BE2C (cell line): ENCODE measurements at regions not wholly inside any gene's neighbourhood (a gene's known extent, or its start where the extent isn't known, plus 50 kb on each side); places are given as distances from the start of the nearest gene placed in this dataset.

Experiments used
- DNase-seq: peaks from one replicate; pipeline ENCODE4 v3.0.0-alpha.2; 2020
- H3K27me3 ChIP-seq: fragments of 250-450 bp; sonication (Bioruptor Pico); 2 replicates; pipeline ENCODE4 v1.5.1; 2020; ENCODE audit warnings: mild to moderate bottlenecking
- H3K36me3 ChIP-seq: fragments of 250-450 bp; sonication (Bioruptor Pico); 2 replicates; pipeline ENCODE4 v1.5.1; 2020; ENCODE audit warnings: mild to moderate bottlenecking
- H3K4me1 ChIP-seq: fragments of 250-450 bp; sonication (Bioruptor Pico); 2 replicates; pipeline ENCODE4 v1.5.1; 2020
- H3K4me3 ChIP-seq: 2 replicates; pipeline ENCODE4 v1.5.1; 2011; ENCODE audit warnings: low read depth, low read length
- H3K9me3 ChIP-seq: fragments of 250-450 bp; sonication (Bioruptor Pico); 2 replicates; pipeline ENCODE4 v1.5.1; 2020
- CTCF ChIP-seq: IDR thresholded peaks from 2 replicates; pipeline ENCODE4 v1.5.1; 2012; ENCODE audit warnings: mild to moderate bottlenecking, low read depth, low read length

- Histone ChIP-seq H3K27me3 (no peaks in the 10 kb centered on the region), H3K4me1 (no peaks in the 10 kb centered on the region), H3K4me3 (no peak overlapping the region), H3K36me3 (no peaks in the 10 kb centered on the region), H3K9me3 (no peaks in the 10 kb centered on the region)
- TF ChIP-seq CTCF: no peak
- no peak for DNase-seq
Observed at GRCh38 chr5:4198461-4198860, 602.8 kb downstream of the IRX1 start.

GRCh38 chr5:4199049-4199841, 603.6 kb downstream of the IRX1 start:
- no peaks in the 10 kb centered on the region for H3K9me3 ChIP-seq
- no peaks in the 10 kb centered on the region for H3K36me3 ChIP-seq
- H3K27me3 ChIP-seq: no peaks in the 10 kb centered on the region
- DNase-seq: no peak
- H3K4me1 ChIP-seq: no peaks in the 10 kb centered on the region
- H3K4me3 ChIP-seq: no peak overlapping the region
- no peak for TF ChIP-seq CTCF

GRCh38 chr5:4203146-4203545, 607.5 kb downstream of the IRX1 start:
- Histone ChIP-seq H3K27me3 (no peaks in the 10 kb centered on the region), H3K9me3 (no peaks in the 10 kb centered on the region), H3K36me3 (no peaks in the 10 kb centered on the region), H3K4me1 (no peaks in the 10 kb centered on the region), H3K4me3 (no peak overlapping the region)
- DNase-seq: no peak
- no peak for TF ChIP-seq CTCF

GRCh38 chr5:4204276-4205141, 608.9 kb downstream of the IRX1 start:
- no peaks in the 10 kb centered on the region for H3K4me1 ChIP-seq
- H3K4me3 ChIP-seq: no peak overlapping the region
- H3K9me3 ChIP-seq: no peaks in the 10 kb centered on the region; the same call in 1 of the 2 replicates
- no peaks in the 10 kb centered on the region for H3K27me3 ChIP-seq
- no peak for TF ChIP-seq CTCF
- H3K36me3 ChIP-seq: no peaks in the 10 kb centered on the region
- DNase-seq: no peak

- no peak for TF ChIP-seq CTCF
- no peak overlapping the region for H3K4me3 ChIP-seq
- no peak for DNase-seq
- H3K4me1 ChIP-seq: no peaks in the 10 kb centered on the region
- no peaks in the 10 kb centered on the region for H3K27me3 ChIP-seq
- H3K36me3 ChIP-seq: no peaks in the 10 kb centered on the region
- H3K9me3 ChIP-seq: no peaks in the 10 kb centered on the region; the same call in 1 of the 2 replicates
Observed at GRCh38 chr5:4205398-4205797, 609.8 kb downstream of the IRX1 start.
